Muscle of arm (tissue), 1 donor: ENCODE measurements at regions not wholly inside any gene's neighbourhood (a gene's known extent, or its start where the extent isn't known, plus 50 kb on each side); places are given as distances from the start of the nearest gene placed in this dataset.

ENCODE experiments used
- DNase-seq: peaks from one replicate; pipeline ENCODE4 v3.0.0-alpha.2; 2013

DNA sequence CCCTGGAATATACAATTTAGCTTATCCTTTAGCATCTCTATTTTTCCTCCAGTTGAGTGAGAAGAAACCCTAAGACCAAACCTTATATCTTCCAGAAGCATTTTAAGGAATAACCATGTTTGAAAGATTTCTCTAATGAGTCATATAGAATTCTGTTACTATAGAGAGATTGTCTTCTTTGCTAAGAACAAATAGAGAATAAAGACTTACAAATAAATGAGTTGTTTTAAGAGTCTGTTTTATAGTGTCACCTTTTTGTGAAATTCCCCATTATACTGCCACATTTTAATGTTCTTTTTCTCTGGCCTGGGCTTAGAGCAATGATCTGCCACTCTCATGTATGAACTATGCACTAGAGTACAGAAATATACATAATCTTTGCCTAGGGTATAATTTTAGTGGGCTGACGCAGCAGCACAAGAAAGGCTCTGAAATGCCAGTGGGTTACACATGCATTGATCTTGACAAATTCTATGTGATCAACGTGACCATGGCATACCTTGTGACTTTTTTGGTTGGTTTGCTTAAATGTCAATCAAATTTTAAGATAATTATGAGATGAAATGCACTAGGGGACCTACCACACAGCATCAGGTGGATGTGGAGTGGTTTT is 145.1 kb upstream of the MKLN1 start:
- DNase-seq = no peak

DNA sequence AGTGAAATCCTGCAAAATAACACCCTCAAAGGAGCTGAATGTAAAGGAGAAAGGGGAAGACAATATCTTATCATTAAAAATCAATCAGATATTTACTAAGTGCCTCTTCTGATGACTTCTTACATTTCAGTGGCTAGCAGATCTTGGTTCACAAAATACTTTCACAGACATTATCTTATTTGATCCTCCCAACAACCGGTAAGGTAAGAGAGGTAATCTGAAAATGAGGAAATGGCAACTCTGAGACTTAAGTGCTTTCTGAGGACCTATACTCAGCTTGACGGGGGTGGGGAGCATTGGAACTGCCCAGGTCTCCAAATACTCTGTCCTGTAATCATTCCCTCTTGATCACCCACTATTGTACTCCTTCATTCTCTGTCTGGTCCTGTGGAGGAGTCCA is 144.6 kb upstream of the MKLN1 start:
- no peak for DNase-seq

GRCh38 chr7:131183611-131184119 is 144.0 kb upstream of the MKLN1 start:
- no peak for DNase-seq

DNA sequence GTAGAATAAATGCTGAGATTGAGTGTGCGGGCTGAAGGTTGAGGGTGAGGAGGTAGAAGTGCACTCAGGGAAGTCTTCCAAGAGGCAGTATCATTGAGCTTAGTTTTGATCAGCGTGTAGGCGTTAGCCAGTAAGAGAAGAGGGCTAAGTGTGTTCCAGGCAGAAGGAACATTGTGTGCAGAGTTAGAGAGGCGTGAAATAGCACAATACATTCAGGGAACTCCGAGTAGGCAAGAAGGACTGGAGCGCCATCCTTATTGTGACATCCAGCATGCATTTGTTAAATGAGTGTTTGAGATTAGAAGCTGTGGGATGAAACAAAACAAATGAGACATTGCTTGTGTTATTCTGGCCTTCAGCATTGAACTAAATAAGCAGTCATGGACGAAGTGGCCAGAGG is 140.9 kb upstream of the MKLN1 start:
- DNase-seq = no peak

GRCh38 chr7:131188367-131189339 is 139.0 kb upstream of the MKLN1 start:
- no peak for DNase-seq

GRCh38 chr7:131189488-131189887 is 138.2 kb upstream of the MKLN1 start:
- DNase-seq = no peak

GRCh38 chr7:131190146-131190545 is 137.5 kb upstream of the MKLN1 start:
- DNase-seq = no peak

- no peak for DNase-seq
Measured at GRCh38 chr7:131190581-131190980, 137.1 kb upstream of the MKLN1 start.

DNA sequence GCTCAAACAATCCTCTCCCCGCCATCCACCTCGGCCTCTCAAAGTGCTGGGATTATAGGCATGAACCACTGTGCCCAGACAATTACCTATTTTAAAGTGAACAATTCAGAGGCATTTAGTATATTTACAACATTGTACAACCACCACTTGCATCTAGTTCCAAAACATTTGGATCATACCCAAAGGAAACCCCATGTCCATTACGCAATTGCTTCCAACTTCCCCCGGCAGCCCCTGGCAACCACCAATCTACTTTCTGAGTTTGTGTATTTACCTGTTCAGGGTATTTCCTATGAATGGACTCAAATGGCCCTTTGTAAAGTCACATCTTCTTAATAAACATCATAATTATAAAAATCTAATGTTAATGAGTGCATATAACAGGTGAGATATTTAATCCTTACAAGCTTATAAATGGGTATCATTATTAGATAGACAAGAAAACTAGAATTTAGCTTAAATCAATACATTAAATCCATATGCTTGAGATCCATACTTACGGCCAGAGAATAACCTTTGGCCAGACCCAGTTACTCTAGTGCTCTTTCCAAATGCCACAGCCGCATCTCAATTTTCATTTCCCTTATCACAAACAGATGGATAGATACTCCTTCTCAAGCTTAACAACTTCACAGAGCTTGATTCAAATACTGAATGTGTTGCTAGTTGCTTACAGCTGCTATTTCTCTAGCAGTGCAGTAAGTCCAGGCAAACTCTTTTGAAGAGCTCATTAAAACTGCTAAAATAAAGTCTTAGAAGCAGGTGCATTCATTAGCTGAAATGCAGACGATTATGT is 133.4 kb upstream of the MKLN1 start:
- DNase-seq = no peak

GRCh38 chr7:131196803-131197202 is 130.9 kb upstream of the MKLN1 start:
- DNase-seq = no peak

- DNase-seq = no peak
Measured at GRCh38 chr7:131197920-131198615, 129.6 kb upstream of the MKLN1 start.

- no peak for DNase-seq
Measured at GRCh38 chr7:131202451-131202850, 125.2 kb upstream of the MKLN1 start.

DNA sequence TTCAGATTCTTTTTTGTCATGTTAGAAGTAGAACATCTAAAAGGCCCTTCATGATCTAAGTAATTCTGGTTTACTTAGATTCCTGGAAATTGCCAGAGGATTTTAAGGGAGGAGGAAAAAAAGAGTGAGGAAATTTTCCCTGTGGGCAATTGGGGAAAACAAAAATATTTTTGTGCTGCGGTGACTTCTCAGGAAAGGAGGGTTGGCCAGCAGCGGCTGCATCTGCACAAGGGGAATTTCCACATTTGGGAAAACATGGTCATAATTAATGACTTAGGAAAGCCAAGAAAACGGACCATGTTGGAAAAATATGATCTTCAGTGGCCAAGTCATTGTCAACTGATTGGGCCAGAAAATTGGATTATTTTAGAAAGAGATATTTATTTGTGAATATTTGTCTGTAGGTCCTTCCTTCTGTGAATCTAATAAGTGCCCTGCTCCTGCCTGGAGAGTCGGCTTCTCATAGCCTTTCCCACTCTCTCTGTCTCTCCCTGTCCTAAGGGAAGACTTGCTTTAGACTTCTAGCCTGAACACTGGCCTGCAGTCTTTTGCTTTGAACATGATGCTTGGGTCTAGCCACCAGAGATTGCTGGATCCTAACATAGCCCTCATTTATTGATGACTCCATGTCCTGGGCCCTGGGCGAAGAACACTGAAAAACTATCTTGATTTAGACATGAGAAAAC is 124.2 kb upstream of the MKLN1 start:
- DNase-seq = no peak

DNA sequence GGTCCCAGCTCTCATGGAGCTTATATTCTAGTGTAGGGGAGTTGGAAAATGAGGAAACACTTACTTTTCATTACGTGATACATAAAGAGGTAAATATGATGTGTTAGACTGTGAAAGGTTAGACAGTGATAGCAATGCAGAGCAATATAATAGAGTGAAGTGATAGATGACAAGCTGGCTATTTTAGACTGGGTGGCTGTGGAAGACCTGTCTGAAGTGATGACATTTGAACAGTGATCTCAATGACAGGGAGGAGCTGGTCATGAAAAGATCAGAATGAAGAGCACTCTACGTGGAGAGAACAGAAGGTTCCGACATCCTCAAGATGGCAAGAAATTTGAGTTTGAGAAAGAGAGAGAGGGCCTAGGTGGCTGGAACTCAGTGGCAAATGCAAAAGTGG is 118.9 kb upstream of the MKLN1 start:
- DNase-seq = no peak

- no peak for DNase-seq
Measured at GRCh38 chr7:131210618-131211017, 117.1 kb upstream of the MKLN1 start.

GRCh38 chr7:131211500-131211899 is 116.2 kb upstream of the MKLN1 start:
- no peak for DNase-seq

DNA sequence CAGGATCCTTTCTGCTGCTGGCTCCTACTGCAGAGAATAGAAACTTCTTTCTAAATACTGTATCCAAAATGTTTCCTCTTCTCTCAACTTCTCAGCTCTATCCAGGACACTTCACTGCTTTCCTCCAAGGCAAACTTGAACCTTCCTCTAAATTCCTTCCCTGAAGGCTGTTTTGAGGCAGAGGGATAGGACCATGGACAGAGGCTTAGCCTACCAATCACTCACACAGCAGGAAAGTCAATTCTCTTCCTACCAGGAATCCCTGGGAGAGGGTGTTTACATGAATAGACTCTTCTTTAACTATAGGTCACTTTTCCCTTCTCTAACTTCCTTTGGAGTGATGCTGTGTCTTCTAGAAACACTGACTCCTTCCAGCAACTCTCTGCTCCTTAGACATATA is 115.6 kb upstream of the MKLN1 start:
- no peak for DNase-seq

- no peak for DNase-seq
Measured at GRCh38 chr7:131218727-131219128, 108.9 kb upstream of the MKLN1 start.

DNA sequence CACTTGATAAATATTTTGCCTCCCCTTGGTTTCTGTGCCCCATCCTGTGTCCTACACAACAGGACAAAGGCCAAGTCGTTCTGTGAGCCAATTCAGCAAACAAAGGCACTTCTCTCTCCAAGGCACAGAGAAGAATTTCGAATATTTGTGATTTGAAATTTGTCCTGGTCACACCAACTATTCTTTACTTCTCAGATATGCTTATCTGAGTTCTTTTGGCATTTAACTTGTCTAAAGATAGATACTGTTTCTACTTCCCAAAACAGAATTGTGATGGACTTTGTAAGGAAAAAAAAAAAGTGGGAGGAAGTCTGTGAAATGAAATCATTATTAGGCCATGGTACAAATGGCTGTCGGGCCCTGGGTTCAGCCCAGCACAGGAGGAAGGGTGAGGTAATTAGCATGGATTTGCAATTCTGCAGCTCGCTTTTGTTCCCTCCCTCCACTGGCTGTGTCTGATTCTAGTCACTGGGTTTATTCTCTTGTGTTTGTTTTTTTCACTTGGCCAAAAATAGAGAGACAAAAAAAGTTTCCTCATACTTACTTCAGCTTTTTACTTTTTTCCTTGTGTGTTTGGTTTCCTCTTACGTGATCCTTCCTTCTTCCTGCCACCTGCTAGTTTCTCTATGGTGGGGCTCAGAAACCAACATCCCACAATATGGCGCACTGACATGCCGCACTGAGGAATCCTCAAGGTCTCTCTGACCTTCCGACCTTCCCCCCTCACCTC is 108.2 kb upstream of the MKLN1 start:
- DNase-seq = no peak

- no peak for DNase-seq
Measured at GRCh38 chr7:131221061-131221460, 106.6 kb upstream of the MKLN1 start.
